ENCODE measurements at regions not wholly inside any gene's neighbourhood (a gene's known extent, or its start where the extent isn't known, plus 50 kb on each side); places are given as distances from the start of the nearest gene placed in this dataset.
A peak's percentile ranks its signal among the peaks of the same experiment; 100 is the strongest.

DNA sequence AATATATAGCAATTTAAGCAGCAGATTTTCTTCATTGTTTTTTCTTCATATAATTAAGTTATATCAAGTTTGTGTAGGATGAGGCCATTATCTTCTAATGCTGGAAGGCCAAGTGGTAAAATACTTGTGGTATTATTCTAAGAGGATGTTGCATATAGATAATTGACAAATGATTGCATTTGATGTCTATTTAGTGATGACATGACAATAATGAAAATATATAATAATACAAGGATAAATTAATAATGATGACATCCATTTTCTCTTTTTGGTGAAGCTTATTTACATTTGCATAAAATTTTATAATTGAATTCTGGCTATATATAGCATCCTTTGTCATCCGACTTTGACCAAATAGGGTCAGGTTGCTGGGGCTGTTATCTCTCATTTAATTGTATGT, 195.4 kb upstream of the KCNJ16 start:
- intact Hi-C loops (cut with DNase I), result no loop called here
- H3K27ac ChIP-seq (ENCODE audit: low read depth in 1 of 2, low read length in 2 of 2), result no peak overlapping the region
- no peak for DNase-seq
- no peak overlapping the region for H3K4me3 ChIP-seq (ENCODE audit: low read length in 2 of 2)
- 1 to 89% methylated on average over 1 of the region's 1 CpG for WGBS, 2 donors
- no peaks in the 10 kb centered on the region for H3K4me1 ChIP-seq (ENCODE audit: control insufficient read depth in 1 of 2, insufficient read depth in 2 of 2, low read length in 2 of 2)
- H3K9me3 ChIP-seq (ENCODE audit: control insufficient read depth, low read length), result no peaks in the 10 kb centered on the region
- no peaks in the 10 kb centered on the region for H3K27me3 ChIP-seq (ENCODE audit: control insufficient read depth in 1 of 2, insufficient read depth in 2 of 2, low read length in 1 of 2)
- ATAC-seq (ENCODE audit: low FRiP score), result no peak
- H3K36me3 ChIP-seq (ENCODE audit: control insufficient read depth in 1 of 2, insufficient read depth in 2 of 2, low read length in 1 of 2), result no peaks in the 10 kb centered on the region

DNA sequence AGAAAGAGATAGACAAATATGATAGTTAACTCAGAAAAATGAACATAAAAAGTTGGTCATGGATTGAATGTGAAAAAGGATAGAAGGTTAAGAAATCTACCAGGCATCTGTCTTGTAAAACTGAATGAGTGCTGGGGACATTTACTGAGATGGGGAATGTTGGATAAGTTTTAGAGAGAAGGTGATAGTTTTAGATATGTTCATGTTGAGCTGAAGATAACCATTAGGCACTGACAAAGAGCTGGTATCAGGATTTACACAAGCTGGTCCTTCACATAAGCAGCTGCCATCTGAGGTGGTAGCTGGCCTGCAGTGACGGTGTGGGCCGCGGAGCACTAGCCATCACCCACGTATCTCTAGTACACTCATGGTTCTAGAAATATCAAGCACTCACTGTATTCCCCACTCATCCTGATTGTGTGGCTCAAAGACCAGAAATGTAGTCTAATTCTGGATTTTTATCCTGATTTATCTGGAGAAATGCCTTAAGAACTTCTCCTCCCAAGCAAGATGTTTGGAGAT, 194.4 kb upstream of the KCNJ16 start:
- H3K4me3 ChIP-seq (ENCODE audit: low read length in 2 of 2), result no peak overlapping the region
- H3K27ac ChIP-seq (ENCODE audit: low read depth in 1 of 2, low read length in 2 of 2), result no peak overlapping the region
- intact Hi-C loops (cut with DNase I), result no loop called here
- no peaks in the 10 kb centered on the region for H3K36me3 ChIP-seq (ENCODE audit: control insufficient read depth in 1 of 2, insufficient read depth in 2 of 2, low read length in 1 of 2)
- H3K9me3 ChIP-seq (ENCODE audit: control insufficient read depth, low read length), result no peaks in the 10 kb centered on the region
- DNase-seq (no peak), ATAC-seq (ENCODE audit: low FRiP score) (no peak)
- no peaks in the 10 kb centered on the region for H3K27me3 ChIP-seq (ENCODE audit: control insufficient read depth in 1 of 2, insufficient read depth in 2 of 2, low read length in 1 of 2)
- WGBS, 2 donors, result 91 to 93% methylated on average over 4 of the region's 4 CpGs
- H3K4me1 ChIP-seq (ENCODE audit: control insufficient read depth in 1 of 2, insufficient read depth in 2 of 2, low read length in 2 of 2), result no peaks in the 10 kb centered on the region

DNA sequence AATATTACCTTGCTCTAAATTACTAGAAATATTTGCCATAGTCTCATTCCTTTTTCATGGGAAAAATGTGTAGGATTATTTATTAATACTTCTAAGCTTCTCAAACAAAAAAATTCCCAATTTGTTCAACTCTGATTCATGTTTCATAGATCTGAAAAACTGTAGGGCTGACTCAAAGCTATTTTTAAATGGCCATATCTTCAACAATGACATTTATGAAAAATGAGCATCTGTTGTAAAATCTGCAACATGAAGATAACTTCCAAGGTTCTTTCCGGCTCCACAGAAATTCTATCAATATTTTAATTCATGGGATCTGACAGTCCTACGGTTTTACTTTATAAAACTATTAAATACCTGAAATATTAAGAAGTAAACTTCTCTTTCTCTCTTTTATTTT, 192.7 kb upstream of the KCNJ16 start:
- WGBS, 2 donors, result 6 to 7% methylated on average over 2 of the region's 2 CpGs
- H3K4me3 ChIP-seq (ENCODE audit: low read length in 2 of 2), result no peak overlapping the region
- DNase-seq (no peak), ATAC-seq (ENCODE audit: low FRiP score) (no peak)
- no peaks in the 10 kb centered on the region for H3K4me1 ChIP-seq (ENCODE audit: control insufficient read depth in 1 of 2, insufficient read depth in 2 of 2, low read length in 2 of 2)
- intact Hi-C loops (cut with DNase I), result no loop called here
- no peaks in the 10 kb centered on the region for H3K9me3 ChIP-seq (ENCODE audit: control insufficient read depth, low read length)
- H3K36me3 ChIP-seq (ENCODE audit: control insufficient read depth in 1 of 2, insufficient read depth in 2 of 2, low read length in 1 of 2), result no peaks in the 10 kb centered on the region
- H3K27me3 ChIP-seq (ENCODE audit: control insufficient read depth in 1 of 2, insufficient read depth in 2 of 2, low read length in 1 of 2), result no peaks in the 10 kb centered on the region
- no peak overlapping the region for H3K27ac ChIP-seq (ENCODE audit: low read depth in 1 of 2, low read length in 2 of 2)

DNA sequence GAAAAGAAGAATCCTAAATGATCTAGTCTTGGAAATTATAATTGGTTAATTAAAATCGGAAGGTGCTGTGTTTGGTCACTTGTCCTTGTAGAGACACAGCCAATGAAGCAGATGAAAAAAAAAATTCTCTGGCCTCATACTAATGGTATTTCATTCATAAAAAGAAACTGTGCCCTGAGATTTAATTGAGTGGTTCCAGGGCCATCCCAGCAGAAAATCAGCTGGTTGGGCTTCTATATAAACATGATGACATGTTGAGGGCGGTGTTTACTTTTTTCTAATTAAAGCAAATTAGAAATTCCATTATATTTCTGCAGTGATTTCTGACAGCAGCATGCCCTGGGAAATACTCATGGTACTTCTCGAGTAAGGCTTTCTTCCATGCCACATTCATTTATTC, 191.9 kb upstream of the KCNJ16 start:
- Histone ChIP-seq H3K27ac (ENCODE audit: low read depth in 1 of 2, low read length in 2 of 2) (no peak overlapping the region), H3K4me3 (ENCODE audit: low read length in 2 of 2) (no peak overlapping the region), H3K9me3 (ENCODE audit: control insufficient read depth, low read length) (no peaks in the 10 kb centered on the region), H3K36me3 (ENCODE audit: control insufficient read depth in 1 of 2, insufficient read depth in 2 of 2, low read length in 1 of 2) (no peaks in the 10 kb centered on the region), H3K4me1 (ENCODE audit: control insufficient read depth in 1 of 2, insufficient read depth in 2 of 2, low read length in 2 of 2) (no peaks in the 10 kb centered on the region), H3K27me3 (ENCODE audit: control insufficient read depth in 1 of 2, insufficient read depth in 2 of 2, low read length in 1 of 2) (no peaks in the 10 kb centered on the region)
- ATAC-seq (ENCODE audit: low FRiP score), result no peak
- intact Hi-C loops (cut with DNase I), result no loop called here
- WGBS, 2 donors, result 34 to 40% methylated on average over 3 of the region's 3 CpGs
- DNase-seq, result no peak

DNA sequence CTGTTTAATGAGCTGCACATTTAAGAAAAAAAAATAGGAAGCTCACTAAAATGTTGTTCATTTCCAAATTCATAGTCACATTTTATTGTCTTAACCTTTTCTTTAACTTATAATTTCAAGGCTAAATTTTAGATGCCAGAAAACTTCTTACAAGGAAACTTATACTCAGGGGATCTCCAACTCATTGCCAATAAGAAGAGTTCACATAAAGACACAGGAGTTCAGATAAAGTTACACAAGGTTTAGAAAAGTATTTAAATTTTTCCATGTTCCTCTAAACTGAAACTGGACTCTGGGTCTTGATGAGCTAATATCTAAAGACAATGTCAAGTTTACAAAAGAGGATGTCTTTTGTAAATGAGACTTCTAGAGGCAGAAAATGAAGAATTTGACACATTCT, 190.7 kb upstream of the KCNJ16 start:
- ATAC-seq (ENCODE audit: low FRiP score) (no peak), DNase-seq (no peak)
- Histone ChIP-seq H3K9me3 (ENCODE audit: control insufficient read depth, low read length) (no peaks in the 10 kb centered on the region), H3K4me1 (ENCODE audit: control insufficient read depth in 1 of 2, insufficient read depth in 2 of 2, low read length in 2 of 2) (no peaks in the 10 kb centered on the region), H3K27me3 (ENCODE audit: control insufficient read depth in 1 of 2, insufficient read depth in 2 of 2, low read length in 1 of 2) (no peaks in the 10 kb centered on the region), H3K27ac (ENCODE audit: low read depth in 1 of 2, low read length in 2 of 2) (no peak overlapping the region), H3K4me3 (ENCODE audit: low read length in 2 of 2) (no peak overlapping the region), H3K36me3 (ENCODE audit: control insufficient read depth in 1 of 2, insufficient read depth in 2 of 2, low read length in 1 of 2) (no peaks in the 10 kb centered on the region)
- intact Hi-C loops (cut with DNase I), result no loop called here

DNA sequence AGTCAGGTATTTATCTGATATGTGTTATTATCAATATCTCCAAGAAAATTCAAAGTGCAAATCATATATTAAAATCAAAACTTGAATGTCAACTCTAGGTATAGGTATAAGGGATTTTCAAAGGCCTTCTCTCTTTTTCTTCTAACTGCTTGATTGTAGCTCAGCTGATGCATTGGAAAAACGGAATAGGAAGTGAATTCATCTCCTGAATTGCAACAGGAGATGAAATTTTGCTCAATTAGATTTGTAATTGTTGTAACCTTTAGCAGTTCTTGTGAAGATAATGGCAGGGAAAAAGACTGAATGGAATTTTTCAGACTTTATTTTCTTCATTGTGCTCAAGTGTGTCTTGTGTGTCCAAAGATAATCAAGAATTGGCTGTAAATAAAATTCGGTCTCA, 190.2 kb upstream of the KCNJ16 start:
- intact Hi-C loops (cut with DNase I), result no loop called here
- Histone ChIP-seq H3K36me3 (ENCODE audit: control insufficient read depth in 1 of 2, insufficient read depth in 2 of 2, low read length in 1 of 2) (no peaks in the 10 kb centered on the region), H3K27ac (ENCODE audit: low read depth in 1 of 2, low read length in 2 of 2) (no peak overlapping the region), H3K4me3 (ENCODE audit: low read length in 2 of 2) (no peak overlapping the region), H3K9me3 (ENCODE audit: control insufficient read depth, low read length) (no peaks in the 10 kb centered on the region), H3K4me1 (ENCODE audit: control insufficient read depth in 1 of 2, insufficient read depth in 2 of 2, low read length in 2 of 2) (no peaks in the 10 kb centered on the region), H3K27me3 (ENCODE audit: control insufficient read depth in 1 of 2, insufficient read depth in 2 of 2, low read length in 1 of 2) (no peaks in the 10 kb centered on the region)
- DNase-seq, result no peak
- ATAC-seq (ENCODE audit: low FRiP score), result no peak
- 38 to 78% methylated on average over 2 of the region's 2 CpGs for WGBS, 2 donors

DNA sequence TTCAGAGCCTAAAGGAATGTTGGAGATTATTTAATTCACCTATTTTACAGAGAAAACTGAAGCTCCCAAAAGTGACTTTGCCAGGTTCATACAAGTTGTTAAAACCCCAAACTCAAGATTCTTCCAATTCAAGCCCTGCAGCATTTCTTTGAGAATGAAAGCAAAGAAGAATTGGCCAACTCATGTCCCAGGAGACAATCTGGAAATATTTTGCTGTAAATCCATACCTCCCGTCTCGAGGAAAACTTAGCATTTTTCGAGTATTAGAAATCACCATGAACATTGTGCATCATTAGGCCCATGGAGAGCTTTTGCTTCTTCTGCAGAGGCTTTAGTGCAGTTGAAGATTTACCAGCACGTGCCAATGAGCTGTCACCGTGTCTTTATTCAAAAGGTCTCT, 176.4 kb upstream of the KCNJ16 start:
- WGBS, 2 donors, result 59 to 69% methylated on average over 5 of the region's 5 CpGs
- H3K36me3 ChIP-seq (ENCODE audit: control insufficient read depth in 1 of 2, insufficient read depth in 2 of 2, low read length in 1 of 2), result no peaks in the 10 kb centered on the region
- intact Hi-C loops (cut with DNase I), result no loop called here
- no peaks in the 10 kb centered on the region for H3K4me1 ChIP-seq (ENCODE audit: control insufficient read depth in 1 of 2, insufficient read depth in 2 of 2, low read length in 2 of 2)
- H3K27ac ChIP-seq (ENCODE audit: low read depth in 1 of 2, low read length in 2 of 2), result no peak overlapping the region
- no peak for DNase-seq
- no peaks in the 10 kb centered on the region for H3K27me3 ChIP-seq (ENCODE audit: control insufficient read depth in 1 of 2, insufficient read depth in 2 of 2, low read length in 1 of 2)
- no peak for ATAC-seq (ENCODE audit: low FRiP score)
- H3K4me3 ChIP-seq (ENCODE audit: low read length in 2 of 2), result no peak overlapping the region
- no peaks in the 10 kb centered on the region for H3K9me3 ChIP-seq (ENCODE audit: control insufficient read depth, low read length)

DNA sequence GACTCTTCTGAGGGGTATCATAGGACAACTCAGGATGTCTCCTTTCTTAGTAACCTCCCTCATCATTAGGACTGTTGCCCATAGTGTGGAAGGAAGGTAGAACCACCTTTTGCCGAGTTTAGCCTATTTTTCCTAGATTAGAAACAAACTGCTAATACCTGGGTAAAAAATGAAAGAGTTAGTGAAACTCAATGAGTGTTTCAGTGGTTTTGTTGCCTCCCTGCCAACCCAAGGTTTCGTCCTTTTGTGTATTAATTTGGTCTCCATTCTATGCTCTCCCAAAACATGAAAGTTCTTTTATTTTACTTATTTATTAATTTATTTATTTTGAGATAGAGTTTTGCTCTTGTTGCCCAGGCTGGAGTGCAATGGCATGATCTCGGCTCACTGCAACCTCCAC, 174.9 kb upstream of the KCNJ16 start:
- intact Hi-C loops (cut with DNase I), result no loop called here
- Histone ChIP-seq H3K4me3 (ENCODE audit: low read length in 2 of 2) (no peak overlapping the region), H3K27me3 (ENCODE audit: control insufficient read depth in 1 of 2, insufficient read depth in 2 of 2, low read length in 1 of 2) (no peaks in the 10 kb centered on the region), H3K9me3 (ENCODE audit: control insufficient read depth, low read length) (no peaks in the 10 kb centered on the region), H3K27ac (ENCODE audit: low read depth in 1 of 2, low read length in 2 of 2) (no peak overlapping the region), H3K36me3 (ENCODE audit: control insufficient read depth in 1 of 2, insufficient read depth in 2 of 2, low read length in 1 of 2) (no peaks in the 10 kb centered on the region), H3K4me1 (ENCODE audit: control insufficient read depth in 1 of 2, insufficient read depth in 2 of 2, low read length in 2 of 2) (no peaks in the 10 kb centered on the region)
- DNase-seq (no peak), ATAC-seq (ENCODE audit: low FRiP score) (no peak)
- 93% methylated on average over 3 of the region's 3 CpGs for WGBS, 2 donors

DNA sequence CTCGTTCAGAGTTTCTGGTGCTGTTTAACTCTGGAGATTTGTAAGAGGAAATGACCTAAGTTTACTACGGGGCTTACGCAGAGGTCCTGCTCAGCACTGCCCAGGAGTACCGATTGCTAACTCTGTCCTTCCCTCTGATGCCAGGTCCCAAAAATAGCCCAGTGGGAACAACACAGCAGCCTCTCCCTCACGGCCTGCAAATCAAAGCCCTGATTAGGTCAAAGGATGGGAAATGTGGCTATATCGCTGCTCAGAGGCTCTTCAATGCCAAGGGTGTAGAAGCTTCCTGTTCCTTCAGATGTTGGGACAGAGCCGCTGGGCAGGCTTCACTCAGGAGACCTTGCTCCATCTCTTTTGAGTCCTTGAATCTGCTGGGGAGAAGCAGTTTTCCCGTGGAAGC, 174.2 kb upstream of the KCNJ16 start:
- H3K9me3 ChIP-seq (ENCODE audit: control insufficient read depth, low read length), result no peaks in the 10 kb centered on the region
- no peaks in the 10 kb centered on the region for H3K36me3 ChIP-seq (ENCODE audit: control insufficient read depth in 1 of 2, insufficient read depth in 2 of 2, low read length in 1 of 2)
- H3K27ac ChIP-seq (ENCODE audit: low read depth in 1 of 2, low read length in 2 of 2), result no peak overlapping the region
- no peaks in the 10 kb centered on the region for H3K27me3 ChIP-seq (ENCODE audit: control insufficient read depth in 1 of 2, insufficient read depth in 2 of 2, low read length in 1 of 2)
- H3K4me1 ChIP-seq (ENCODE audit: control insufficient read depth in 1 of 2, insufficient read depth in 2 of 2, low read length in 2 of 2), result no peaks in the 10 kb centered on the region
- no peak for DNase-seq
- intact Hi-C loops (cut with DNase I), result no loop called here
- peak; percentile 58 for ATAC-seq (ENCODE audit: low FRiP score)
- H3K4me3 ChIP-seq (ENCODE audit: low read length in 2 of 2), result no peak overlapping the region
- WGBS, 2 donors, result 17% methylated on average over 8 of the region's 8 CpGs

Measured in aorta (tissue), 5 donors.